ENCODE measurements at regions not wholly inside any gene's neighbourhood (a gene's known extent, or its start where the extent isn't known, plus 50 kb on each side); places are given as distances from the start of the nearest gene placed in this dataset.
"Not testable (repeated sequence)": the region's sequence is repeated elsewhere in the genome, so short reads cannot be mapped to it uniquely, and the experiment has no call there.

DNA sequence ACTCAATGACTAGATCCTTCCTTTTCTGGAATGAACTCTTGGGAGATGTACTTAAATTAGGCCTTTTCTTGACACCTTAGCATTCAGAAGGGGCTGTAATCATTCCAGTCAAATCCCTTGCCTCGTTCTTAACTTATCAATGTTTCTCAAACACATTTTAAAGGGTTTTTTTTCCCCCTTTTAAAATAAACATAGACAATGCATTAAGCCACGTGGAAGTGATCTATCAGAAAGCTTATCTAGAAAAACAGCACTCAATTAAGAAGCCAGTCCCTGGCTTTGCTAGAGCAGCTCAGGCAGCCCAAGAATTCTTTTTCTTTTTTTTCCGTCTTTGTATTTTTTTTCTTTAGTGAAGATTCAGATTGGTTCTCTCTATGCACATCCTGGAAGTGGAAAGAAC lies 118.2 kb downstream of the PCDH7 start:
- no peak for DNase-seq

DNA sequence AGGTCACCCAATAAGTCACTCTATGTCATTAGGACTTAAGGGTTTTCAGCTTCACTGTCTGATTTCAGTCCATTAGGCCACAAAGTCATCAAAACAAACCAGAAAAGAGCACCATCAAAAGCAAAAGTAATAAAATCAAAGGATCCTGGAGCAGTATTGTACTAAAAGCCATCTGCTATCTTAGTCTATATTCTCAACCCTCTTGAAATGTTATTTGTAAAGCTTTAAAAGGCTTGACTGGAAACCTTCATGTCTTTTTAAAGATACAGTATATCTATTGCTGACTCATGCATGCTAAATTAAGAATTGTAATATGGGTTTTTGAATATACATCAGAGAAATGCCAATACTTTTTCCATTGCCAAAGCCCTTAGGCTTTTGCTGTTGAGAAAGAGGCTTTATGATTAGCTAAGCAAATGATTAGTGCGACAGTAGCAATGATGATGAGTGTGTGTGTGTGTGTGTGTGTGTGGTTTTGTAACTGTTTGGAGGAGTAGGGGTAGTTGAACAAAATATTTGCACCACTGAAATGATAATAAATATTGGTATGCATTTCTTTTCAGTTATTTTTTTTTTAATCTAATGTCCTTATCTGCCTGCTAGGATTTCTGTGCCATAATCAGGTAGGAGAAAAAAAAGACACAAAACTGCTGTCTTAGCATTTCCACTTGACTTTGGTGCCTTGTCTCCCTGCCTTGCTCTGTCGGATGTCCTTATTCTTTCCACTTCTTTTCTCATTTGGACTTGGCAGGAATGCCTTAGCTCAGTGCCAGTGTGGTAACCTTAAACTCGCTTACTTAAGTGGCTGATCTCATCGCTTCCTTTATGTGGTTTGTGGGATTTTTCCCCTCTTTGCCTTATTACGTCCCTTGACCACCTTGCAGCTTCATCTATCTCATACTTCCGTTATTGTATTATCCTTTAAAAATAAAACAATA lies 119.7 kb downstream of the PCDH7 start:
- no peak for DNase-seq

DNA sequence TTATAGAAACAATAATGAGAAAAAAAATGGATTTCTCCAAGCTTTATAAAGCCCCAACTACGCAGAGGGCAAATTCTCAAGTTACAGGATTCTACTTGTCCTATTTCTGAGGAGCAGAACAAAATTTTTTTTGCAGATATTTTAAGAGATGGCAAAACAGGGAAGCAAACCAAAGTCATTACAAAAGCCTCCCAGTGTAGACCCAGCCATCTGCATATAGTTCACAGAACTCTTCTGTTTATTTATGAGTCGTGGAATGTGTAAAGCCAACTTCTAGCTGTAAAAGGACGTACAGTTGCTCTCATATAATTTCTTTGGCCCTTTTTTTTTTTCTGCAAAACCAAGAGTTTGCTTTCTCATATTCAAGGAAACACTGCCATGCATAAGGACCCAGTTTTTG lies 120.4 kb downstream of the PCDH7 start:
- DNase-seq: no peak

DNA sequence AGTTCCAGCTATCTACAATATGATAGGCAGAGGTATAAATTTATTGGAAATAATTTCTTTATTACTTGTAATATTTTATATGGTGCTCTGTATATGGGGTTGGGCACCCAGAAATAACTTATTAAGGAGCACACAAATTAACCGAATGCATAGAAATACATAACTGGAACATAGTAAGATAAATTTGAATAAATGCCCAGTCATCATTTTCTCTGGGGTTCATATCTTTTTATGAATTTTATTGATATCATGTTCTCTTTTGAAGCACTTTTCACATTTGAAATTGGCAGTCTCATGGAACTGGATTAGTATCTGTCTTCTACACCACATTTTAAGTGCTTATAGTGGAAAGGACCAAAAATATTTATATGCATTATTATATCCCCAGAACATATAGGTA lies 122.0 kb downstream of the PCDH7 start:
- DNase-seq: no peak

DNA sequence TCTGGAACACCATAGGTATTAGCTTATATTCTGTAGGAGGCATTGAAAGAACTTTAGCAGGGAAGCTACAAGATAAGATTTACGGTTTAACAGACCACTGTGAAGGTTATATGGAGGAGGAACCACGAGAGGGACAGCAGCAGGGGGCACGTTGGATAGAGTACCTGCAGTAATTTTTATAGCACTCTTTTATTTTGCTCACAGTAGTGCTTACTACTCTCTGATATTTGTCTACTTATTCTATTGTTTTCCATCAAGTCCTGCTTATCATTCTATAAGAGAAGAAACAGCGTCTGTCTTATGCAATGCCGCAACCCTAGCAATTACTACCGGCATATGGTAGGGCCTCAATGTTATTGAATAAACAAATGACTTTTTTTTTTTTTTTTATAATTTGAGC lies 122.5 kb downstream of the PCDH7 start:
- DNase-seq: no peak

DNA sequence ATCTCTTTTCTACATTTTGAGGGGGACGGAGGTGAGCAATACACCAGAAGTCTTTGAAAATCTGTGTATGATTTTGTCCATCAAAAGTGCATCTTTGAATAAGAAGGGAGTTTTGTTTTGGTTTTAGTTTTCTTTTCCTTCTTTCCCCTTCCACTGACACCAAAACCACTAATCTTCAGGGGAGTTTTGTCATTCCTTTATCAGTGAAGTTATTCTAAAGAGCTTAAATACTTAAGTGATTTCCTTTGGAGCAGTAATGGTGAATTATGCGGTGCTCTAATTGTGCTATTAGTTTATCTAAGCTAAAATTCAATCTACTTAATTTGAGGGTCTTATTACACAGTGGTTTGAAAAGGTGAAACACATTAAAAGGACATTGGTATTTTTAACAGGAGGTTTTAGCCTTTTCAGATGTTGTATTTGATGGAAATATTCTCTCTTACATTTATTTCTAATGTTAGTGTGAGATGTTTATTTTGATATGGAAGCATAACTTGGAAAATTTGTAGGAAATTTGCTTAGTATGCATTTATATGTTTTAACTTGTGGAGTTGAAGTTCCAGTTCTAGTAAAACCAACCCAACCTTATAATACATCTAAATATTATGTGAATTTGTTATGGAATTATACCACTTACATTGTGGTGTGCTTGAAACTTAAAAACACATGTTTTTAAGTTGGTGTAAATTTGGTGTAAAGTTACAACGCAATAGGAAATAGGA lies 124.9 kb downstream of the PCDH7 start:
- DNase-seq: no peak

DNA sequence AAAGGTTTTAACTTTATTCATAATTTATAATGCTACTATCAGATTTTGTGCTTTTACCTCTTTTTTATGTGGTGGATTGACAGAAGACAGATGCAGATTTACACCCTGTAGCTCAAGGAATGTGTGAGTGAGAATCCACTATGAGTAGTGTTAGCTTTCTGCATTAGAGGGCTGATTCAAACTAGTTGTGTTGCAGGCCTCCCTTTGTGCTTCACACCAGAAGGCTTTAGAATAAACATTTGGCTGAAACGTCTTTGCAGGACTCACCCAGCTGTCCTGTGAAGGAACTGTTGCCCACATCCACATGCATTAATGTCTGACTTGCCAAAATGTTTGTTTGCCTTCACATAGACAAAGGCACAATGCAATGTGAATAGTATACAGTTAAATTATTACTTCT lies 127.0 kb downstream of the PCDH7 start:
- DNase-seq: no peak

DNA sequence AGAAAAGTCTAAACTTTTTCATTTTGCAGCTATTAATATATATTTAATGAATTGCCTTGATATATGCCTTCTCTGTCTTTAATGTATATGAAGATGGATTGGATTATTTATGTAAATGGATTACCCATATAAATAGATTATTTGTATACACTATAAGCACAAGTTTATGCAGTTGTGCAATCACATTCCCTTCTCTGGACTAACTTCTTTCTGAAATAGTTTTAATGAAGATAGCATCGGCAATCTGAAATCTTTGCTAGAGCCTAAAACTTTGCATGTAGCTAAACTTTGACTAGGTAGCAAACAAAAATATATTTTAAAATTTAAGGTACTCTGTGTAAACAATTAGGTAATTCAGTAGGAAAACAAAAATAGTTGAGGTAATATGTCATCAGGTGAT lies 127.8 kb downstream of the PCDH7 start:
- DNase-seq: no peak

DNA sequence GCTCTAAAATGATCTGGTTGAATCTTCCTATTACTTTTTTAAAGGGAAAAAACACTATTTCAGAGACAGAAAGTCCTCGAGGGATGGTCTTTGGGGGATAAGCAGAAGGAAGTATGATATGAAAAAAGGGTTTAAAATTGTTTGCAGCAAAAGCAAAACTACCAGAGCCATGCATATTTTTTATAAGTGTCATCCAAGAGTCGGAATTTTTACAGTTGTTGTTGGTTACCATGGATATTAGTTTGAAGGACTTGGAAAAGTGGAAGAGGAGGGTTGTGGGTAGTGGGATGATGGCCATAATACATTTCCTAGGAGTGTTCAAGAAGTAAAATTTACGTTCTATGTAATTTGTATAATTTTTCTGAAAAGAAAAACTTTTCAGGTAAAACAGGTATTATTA lies 134.4 kb downstream of the PCDH7 start:
- no peak for DNase-seq

DNA sequence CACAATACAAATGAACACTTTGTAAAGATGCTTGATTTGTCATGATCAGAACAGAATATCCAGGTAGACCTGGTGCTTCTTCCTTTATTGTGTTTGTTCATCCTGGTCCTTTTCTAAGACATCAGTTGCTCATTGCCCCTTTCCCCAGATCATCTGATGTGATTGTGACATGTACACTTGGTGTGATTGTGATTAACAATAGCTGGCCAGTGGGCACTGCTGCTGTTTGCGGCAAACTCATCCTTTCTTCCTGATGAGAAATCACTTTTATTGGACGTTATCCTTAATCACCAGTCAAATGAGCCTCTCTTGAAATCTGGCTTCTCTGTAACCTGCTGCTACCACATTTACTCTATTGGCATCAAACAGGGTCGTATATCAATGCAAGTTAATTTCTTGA lies 135.1 kb downstream of the PCDH7 start:
- DNase-seq: no peak

DNA sequence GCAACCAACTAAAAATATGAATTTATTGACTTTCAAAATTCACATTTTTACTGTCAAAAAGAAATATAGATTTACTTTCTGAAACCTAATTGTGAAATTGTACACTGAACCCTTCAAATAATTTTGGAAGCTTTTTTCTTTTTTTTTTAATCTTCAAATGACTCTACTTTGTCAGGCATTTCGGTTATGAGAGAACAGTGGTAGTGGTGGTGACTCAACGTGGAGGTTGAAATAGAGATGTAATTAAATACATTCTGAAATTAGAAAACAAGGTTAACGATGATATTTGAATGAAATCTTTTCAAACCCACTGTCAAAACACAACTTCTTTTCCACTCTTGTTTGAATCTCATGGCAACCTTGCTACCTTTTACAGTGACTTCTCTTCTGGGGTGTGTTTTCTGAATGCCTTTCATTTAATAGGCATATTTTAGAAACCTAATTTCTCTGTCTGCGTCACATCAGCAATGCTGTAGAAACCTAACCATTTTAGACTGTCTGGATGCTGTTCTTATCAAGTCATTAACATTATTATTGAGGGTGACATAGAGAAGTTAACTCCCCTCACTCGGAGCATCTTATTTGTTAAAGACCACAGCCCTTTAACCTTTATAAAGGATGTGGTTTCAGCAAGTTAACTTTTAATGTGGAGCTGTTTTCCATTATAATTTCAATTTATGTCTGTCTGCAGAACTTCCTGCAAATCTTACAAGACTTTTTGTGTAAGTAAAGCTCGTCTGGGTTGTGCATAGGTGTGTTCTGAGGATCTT lies 136.8 kb downstream of the PCDH7 start:
- no peak for DNase-seq

DNA sequence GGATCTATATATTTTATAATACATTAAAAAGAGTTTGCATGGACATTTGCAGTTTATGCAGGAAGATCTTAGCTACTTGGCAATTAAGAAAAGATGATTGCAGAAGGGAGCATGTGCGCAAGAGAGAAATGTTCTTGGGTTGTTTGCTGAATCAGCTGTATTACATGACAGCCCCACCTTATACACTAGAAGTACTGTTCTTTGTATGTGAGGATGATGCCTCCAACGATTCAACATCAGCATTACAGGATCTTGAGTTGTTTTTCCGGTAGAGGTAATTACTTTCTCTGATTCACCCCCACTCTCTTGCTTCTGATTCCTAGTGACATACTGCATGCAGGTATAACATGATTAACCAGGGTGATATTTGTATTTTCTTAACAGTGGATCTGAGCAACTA lies 140.8 kb downstream of the PCDH7 start:
- no peak for DNase-seq

DNA sequence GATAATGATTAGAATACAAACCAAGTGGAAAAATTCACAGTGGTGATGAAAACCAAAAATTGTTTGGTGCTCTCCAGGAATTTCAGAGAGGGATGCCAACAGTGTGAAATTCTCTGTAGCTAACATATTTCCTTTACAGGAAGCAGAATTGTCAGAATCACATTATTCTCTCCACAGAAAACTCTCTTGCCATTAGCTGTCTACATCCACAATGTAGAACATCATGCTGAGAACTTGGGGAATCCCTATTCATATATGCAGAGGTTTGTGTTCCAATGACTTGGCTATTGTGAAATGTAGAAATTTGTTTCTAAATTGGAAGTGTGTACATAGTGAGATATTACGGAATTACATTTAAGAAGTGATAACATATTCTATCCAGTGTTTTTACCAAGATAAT lies 142.0 kb downstream of the PCDH7 start:
- no peak for DNase-seq

DNA sequence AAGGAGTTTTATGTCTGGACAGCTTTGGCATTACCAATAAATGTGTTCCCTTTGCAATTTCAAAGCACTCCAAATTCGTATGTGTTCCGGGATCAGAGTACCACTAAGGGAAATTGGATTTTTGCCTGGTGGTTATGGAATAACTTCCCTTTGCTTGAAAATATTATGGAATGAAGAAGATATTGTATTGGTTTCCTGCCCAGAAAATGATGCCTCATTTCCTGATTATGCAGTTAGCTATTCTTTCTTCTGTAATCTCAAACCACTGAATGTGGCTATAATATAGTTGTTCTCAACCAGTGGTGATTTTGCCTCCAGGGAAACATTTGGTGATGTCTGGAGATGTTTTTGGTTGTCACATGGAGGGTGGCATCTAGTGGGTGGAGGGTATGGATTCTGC lies 142.9 kb downstream of the PCDH7 start:
- DNase-seq: no peak

DNA sequence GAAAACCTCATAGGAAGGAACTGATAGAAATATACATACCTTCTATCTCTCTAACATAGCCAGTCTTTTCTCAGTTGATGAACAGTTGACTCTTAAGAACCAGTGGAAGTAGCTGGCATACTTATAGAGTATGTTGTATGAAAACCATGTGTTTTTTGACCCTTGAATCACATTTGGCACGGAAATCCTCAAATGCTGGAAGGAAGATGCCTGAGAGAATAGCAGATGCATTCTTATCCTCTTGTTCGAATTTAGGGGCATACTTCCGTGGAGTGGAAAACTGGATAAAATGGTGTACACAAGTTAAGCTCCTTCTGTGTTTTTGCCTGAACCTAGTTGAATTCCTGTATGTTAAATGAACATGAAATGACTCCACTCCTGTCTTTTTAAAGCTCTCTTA lies 145.5 kb downstream of the PCDH7 start:
- DNase-seq: no peak

DNA sequence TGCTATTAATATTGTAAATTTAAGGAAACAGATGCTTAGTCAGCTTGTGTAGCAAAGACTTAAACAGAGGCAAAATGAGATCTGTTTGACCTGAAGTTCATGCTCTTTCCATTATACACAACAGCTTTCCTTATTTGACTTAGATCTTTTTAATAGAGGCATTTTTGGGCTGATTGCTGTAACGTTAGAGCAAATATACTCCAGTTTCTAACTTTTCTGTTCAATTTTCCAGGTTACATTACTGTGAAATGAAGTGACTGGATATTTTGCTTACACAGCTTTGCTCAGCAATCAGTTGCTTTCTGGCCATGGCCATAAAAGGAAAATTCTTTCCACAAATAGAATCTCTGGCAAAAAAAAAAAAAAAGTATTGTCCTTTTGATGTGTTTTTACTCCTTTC lies 146.2 kb downstream of the PCDH7 start:
- DNase-seq: no peak

DNA sequence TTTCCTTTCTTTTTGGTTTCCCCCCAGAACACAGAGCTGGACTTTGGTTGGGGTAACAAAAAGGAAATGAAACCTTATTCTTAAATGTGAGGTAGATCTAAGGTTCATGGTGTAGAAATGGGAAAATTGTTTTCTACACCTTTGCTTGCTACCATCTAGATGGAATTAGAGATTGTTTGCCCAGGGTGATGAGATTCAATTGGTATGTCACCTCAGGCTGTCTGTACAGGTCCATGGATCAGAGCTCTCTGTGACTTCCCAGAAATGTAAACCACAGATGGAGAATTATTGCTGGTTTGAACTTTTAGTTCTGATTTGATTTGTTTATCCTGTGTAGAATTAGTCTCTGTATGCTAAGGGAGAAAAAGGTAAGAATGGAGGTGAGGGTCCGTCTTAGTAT lies 146.7 kb downstream of the PCDH7 start:
- DNase-seq: no peak

DNA sequence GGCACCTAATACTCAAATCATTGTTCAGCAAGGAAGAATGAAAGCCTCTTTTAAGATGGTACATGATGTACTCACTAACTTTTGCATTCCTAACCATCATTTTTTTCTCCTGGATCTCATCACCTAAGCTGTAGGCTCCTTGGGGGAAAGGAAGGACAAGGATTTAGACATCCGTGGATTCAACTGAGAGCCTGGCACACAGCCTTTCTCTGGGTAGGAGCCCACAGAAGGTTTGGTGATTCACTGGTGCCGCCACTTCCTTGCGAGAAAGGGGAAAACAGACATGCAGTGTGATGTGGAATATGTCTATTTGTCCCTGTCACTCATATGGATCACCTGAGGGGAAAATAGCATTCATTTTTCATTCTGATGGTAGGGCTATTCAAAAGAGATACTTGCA lies 147.3 kb downstream of the PCDH7 start:
- no peak for DNase-seq

DNA sequence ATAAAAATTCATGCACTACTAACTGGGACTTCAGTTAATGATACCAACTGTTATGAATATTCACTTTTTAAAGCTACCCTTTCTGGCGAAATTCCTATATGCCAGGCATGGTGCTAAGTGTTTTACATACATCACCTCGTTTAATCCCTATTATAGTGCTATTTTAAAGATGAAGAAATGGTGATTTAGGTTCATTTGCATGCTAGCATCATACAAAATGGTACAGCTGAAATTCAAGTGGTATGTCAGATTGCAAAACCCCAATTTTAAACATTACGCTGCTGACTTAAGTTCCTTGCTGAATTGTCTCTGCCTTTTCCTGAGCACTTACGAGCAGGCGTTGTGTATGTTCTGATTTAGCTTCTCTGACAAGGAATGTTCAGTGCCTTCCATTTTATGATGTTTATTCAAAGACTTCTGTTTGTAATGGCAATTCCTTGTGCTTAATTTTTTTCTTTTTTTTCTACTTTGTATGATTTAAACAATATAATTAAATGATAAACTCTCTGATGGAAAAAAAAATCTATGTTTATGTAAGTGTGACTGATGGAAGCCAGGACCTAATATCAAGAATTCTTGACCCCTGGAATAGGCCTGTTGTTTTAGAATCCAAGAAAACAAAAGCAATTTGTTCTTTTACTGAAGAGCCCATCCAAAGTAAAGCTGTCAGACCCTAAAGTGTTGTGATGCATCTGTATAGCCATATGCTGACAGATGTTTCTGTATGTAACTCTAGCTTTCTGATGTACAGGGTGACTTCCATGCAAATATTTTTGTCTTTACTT lies 148.1 kb downstream of the PCDH7 start:
- no peak for DNase-seq

DNA sequence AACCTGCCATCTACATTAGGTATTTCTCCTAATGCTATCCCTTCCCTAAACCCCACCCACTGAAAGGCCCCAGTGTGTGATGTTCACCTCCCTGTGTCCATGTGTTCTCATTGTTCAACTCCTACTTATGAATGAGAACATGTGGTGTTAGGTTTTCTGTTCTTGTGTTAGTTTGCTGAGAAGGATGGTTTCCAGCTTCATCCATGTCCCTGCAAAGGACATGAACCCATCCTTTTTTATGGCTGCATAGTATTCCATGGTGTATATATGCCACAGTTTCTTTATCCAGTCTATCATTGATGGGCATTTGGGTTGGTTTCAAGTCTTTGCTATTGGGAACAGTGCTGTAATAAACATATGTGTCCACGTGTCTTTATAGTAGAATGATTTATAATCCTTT lies 149.2 kb downstream of the PCDH7 start:
- not testable (repeated sequence) for DNase-seq

DNA sequence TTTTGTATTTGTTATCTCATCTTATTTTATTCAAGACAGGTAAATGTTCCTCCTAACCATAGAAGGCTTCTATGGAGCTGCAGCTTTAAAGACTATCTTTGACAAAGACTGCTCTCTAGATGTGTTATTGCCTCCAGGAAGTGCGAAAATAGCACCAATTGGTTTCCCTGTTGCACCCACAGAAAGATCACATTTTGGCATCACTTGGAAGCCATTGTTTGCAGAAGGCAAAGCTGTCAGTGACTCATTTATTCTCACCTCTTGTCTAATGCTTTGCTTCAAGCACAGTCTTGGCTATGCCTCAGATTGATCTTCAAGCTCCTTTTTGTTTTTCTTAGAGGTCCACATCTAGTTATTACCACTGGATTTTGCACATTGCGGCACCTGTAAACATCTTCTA lies 150.3 kb downstream of the PCDH7 start:
- DNase-seq: no peak

DNA sequence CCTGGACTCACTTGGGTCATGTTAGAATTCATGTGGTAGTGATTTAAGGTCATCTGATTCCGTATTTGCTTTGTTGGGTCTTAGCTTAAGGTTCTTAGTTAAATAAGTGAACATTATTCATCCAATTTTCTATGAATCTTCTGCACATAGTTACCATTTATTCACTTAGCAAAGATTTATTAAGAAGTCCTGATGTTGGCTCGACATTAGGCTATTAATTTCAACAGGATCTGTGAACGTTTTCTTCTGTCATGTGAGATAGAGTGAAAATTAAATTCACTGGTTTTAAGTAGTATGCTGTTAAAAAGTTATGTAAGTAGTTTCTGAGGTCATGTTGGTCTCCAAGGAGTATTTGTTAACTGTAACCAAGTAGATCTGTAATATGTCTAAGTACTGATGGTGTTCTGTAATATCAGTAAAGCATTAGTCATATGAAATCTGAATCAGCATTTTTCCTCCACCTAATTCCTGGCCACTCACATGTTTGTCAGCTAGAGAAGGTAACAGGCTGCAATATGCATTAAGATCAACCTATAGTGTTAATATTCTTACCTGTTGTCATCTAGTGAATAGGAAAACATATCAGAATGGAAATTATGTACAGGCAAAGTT lies 155.6 kb downstream of the PCDH7 start:
- DNase-seq: no peak

Data from activated CD4-positive, alpha-beta T cell treated with anti-CD3 and anti-CD28 coated beads, Interleukin-10, Interleukin-2, amounts not matched to agents 100 ng/mL and 50 ng/mL, durations not matched to agents 16 hours and 8 hours (primary cell).